Astrocyte of the spinal cord (primary cell): ENCODE measurements at regions not wholly inside any gene's neighbourhood (a gene's known extent, or its start where the extent isn't known, plus 50 kb on each side); places are given as distances from the start of the nearest gene placed in this dataset.

Experiments
- DNase-seq: peaks from one replicate; pipeline ENCODE4 v3.0.0; 2011; ENCODE audit warnings: low read depth, low spot score
- H3K4me3 ChIP-seq: 2 replicates; pipeline ENCODE4 v1.5.1; 2011; ENCODE audit warnings: low read depth, mild to moderate bottlenecking, low read length, moderate library complexity
- in situ Hi-C: cut with HindIII; loops from 2 replicates; pipeline ENCODE4 v1.10.0; 2017; ENCODE audit warnings: low sequenced_read_pairs
- TF ChIP-seq, protein P1 (sequence below): IDR thresholded peaks from 2 replicates; pipeline ENCODE4 v1.5.1; 2012; ENCODE audit warnings: low read depth, mild to moderate bottlenecking, low read length, inconsistent platforms

DNA sequence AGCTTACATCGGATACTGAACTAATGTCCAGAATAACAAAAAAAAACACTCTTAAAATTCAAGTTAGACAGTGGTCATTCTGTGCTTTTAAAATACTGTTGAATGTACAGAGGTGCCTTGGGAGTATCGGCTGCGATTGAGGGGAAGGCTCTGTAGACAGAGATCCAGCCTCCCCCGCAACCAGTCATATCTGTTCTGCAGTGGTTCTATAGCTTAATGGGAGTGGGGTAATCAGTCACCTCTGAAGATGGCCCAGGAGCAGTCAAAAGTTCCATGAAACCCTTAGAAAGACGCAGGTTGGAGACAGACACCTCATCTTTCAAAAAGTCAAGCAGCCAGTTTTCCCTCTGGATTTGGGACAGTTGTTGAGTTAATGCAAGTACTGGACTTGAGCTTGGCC lies 1486.6 kb upstream of the TMEM132C start:
- TF ChIP-seq, protein P1, sequence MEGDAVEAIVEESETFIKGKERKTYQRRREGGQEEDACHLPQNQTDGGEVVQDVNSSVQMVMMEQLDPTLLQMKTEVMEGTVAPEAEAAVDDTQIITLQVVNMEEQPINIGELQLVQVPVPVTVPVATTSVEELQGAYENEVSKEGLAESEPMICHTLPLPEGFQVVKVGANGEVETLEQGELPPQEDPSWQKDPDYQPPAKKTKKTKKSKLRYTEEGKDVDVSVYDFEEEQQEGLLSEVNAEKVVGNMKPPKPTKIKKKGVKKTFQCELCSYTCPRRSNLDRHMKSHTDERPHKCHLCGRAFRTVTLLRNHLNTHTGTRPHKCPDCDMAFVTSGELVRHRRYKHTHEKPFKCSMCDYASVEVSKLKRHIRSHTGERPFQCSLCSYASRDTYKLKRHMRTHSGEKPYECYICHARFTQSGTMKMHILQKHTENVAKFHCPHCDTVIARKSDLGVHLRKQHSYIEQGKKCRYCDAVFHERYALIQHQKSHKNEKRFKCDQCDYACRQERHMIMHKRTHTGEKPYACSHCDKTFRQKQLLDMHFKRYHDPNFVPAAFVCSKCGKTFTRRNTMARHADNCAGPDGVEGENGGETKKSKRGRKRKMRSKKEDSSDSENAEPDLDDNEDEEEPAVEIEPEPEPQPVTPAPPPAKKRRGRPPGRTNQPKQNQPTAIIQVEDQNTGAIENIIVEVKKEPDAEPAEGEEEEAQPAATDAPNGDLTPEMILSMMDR: no peak
- in situ Hi-C loops: no loop called here
- DNase-seq: no peak
- H3K4me3 ChIP-seq: no peak overlapping the region

DNA sequence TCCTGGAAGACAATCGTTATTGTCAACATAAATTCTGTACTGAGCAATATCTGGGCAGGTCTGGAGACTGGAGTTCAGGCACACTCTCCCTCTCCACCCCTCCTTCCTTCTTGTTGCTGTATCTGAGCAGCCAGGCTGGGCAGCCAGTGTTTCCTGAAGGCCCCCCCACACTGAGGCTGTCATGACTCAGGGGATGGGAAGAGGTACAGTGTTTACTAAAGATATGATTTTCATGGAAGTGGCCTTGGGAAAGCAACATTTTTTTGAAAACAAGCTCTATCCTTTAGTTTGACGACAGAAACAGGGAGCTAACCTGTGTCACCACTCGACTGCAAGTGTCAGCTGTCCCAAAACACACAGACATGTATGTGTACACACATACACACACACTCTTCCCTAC lies 1485.4 kb upstream of the TMEM132C start:
- H3K4me3 ChIP-seq: no peak overlapping the region
- in situ Hi-C loops: no loop called here
- TF ChIP-seq, protein P1: no peak
- DNase-seq: no peak

DNA sequence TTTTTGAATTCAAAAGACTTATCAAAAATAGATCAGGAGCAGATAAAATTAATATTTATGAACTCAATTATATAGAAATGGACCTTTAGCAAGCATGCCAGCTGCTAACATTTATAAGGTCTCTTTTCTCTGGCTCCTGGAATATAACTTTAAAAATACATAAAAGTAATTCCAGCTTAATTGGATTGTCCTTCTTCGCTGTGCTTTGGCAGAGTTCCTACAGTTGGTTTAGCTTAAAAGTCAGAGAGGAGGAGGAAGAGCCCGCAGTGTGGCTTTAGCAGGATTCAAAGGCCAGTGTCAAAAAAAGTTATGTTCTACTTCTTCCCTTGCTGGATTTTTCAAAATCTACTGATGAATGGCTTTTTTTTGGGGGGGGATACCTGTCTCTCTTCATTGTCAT lies 1484.9 kb upstream of the TMEM132C start:
- H3K4me3 ChIP-seq: no peak overlapping the region

DNA sequence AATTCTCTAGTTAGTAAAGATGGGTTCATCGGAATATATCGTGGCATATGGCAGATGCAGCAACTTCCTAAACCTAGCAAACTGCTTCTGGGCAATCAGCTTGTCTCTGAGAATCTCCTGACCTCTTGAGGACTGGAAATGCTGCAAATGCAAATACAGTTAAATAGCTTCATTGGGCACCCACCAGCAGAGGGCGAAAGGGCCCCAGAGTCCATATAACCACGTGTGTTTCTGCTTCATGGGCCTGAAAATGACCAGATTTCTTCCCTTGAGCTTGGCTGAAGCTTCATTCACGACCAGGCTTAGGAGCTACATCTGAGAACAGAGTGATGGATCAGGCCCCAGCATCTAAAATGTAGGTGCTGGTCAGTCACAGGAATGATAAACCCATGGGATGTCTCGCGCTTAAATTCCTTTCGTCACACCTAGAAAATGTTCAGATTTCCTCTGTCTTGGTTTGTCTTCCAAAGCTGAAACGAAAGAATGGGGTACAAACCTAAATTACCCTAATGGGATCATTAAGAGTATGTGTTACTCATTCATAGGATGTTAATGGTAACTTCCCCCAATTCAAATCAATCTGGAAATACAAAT lies 1482.5 kb upstream of the TMEM132C start:
- TF ChIP-seq, protein P1: peak; percentile 55
- DNase-seq: peak; percentile 26
- in situ Hi-C loops: no loop called here
- H3K4me3 ChIP-seq: no peak overlapping the region

More for the DNA sequence above, 1484.9 kb upstream of the TMEM132C start:
- TF ChIP-seq, protein P1: no peak
- in situ Hi-C loops: no loop called here
- DNase-seq: no peak

DNA sequence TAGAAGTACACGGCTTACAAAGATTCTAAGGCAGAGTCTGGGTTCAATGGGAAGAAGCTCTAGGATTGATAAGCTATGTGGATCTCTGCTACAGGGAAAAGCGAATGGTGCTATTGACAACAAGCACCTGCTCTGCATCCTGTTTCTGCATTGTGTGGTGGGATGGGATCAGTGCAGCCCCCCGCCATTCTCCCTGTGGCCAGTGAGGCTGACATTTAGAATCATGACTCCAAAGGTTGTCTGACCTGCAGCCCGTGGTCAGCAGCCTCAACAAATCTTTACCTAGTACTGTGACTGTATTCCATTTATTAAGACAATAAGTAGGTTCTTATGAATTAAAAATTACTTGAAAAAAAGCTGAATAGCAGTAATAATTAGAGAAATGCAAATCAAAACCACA lies 1477.0 kb upstream of the TMEM132C start:
- in situ Hi-C loops: no loop called here
- TF ChIP-seq, protein P1: no peak
- no peak for DNase-seq
- H3K4me3 ChIP-seq: no peak overlapping the region

DNA sequence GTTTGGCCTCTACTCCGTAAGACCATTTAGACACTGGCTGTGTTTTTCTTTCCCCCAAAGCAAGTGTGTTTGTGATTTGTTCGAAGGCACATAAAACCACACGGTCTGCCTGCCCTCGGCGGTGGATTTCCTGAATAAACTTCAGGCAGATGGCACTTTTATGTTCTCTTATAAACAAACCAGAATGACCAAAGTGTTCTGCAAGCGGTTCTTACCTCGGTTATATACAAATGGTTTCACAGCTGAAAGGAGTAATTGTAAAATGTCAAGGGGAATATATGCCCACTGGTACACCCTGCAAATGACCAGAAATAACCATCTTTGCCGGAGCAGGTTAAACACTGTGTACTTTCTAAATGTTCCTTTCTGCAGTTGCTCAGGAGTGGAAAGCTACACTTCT lies 1475.8 kb upstream of the TMEM132C start:
- TF ChIP-seq, protein P1: no peak
- no peak overlapping the region for H3K4me3 ChIP-seq
- no peak for DNase-seq
- in situ Hi-C loops: no loop called here

DNA sequence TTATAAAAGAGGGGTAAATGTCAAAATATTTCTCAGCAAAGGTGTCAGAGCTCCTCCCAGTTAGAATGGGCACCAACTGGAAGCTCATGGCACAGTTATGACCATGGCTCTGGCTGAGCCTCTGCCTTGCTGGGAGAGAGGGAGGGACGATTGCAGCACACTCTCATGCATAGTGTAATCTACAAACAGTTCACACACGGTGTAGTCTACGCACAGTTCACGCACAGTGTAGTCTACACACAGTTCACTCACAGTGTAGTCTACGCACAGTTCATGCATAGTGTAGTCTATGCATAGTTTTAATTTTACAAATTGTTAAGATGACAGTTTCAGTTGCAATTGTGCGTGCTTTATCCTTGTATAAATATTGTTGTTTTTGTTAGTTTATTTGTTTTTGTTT lies 1474.6 kb upstream of the TMEM132C start:
- no peak for DNase-seq
- in situ Hi-C loops: no loop called here
- TF ChIP-seq, protein P1: no peak

More for the DNA sequence above, 1474.6 kb upstream of the TMEM132C start:
- no peak overlapping the region for H3K4me3 ChIP-seq
